ENCODE measurements at regions not wholly inside any gene's neighbourhood (a gene's known extent, or its start where the extent isn't known, plus 50 kb on each side); places are given as distances from the start of the nearest gene placed in this dataset.

- H3K9me3 ChIP-seq (ENCODE audit: control insufficient read depth in 1 of 2, low read length in 2 of 2): no peaks in the 10 kb centered on the region
- H3K4me3 ChIP-seq (ENCODE audit: low read depth in 1 of 2, low read length in 2 of 2): no peak overlapping the region
- no peaks in the 10 kb centered on the region for H3K4me1 ChIP-seq (ENCODE audit: control insufficient read depth in 1 of 2, insufficient read depth in 2 of 2, low read length in 2 of 2)
- no peak overlapping the region for H3K27ac ChIP-seq (ENCODE audit: low read depth, low read length)
- H3K36me3 ChIP-seq (ENCODE audit: control insufficient read depth in 1 of 2, insufficient read depth in 2 of 2, low read length in 2 of 2): no peaks in the 10 kb centered on the region
- H3K27me3 ChIP-seq (ENCODE audit: control insufficient read depth in 1 of 2, insufficient read depth in 2 of 2, low read length in 2 of 2): no peaks in the 10 kb centered on the region
- no peak overlapping the region for H3K9ac ChIP-seq (ENCODE audit: low read depth in 1 of 2, low read length in 2 of 2)
Observed at GRCh38 chr2:126224776-126225175, 431.2 kb upstream of the GYPC start.

- Histone ChIP-seq H3K36me3 (ENCODE audit: control insufficient read depth in 1 of 2, insufficient read depth in 2 of 2, low read length in 2 of 2) (no peaks in the 10 kb centered on the region), H3K4me3 (ENCODE audit: low read depth in 1 of 2, low read length in 2 of 2) (no peak overlapping the region), H3K9me3 (ENCODE audit: control insufficient read depth in 1 of 2, low read length in 2 of 2) (no peaks in the 10 kb centered on the region), H3K27me3 (ENCODE audit: control insufficient read depth in 1 of 2, insufficient read depth in 2 of 2, low read length in 2 of 2) (no peaks in the 10 kb centered on the region), H3K27ac (ENCODE audit: low read depth, low read length) (no peak overlapping the region), H3K9ac (ENCODE audit: low read depth in 1 of 2, low read length in 2 of 2) (no peak overlapping the region), H3K4me1 (ENCODE audit: control insufficient read depth in 1 of 2, insufficient read depth in 2 of 2, low read length in 2 of 2) (no peaks in the 10 kb centered on the region)
Observed at GRCh38 chr2:126227250-126227649, 428.7 kb upstream of the GYPC start.

- Histone ChIP-seq H3K9ac (ENCODE audit: low read depth in 1 of 2, low read length in 2 of 2) (no peak overlapping the region), H3K27me3 (ENCODE audit: control insufficient read depth in 1 of 2, insufficient read depth in 2 of 2, low read length in 2 of 2) (no peaks in the 10 kb centered on the region), H3K9me3 (ENCODE audit: control insufficient read depth in 1 of 2, low read length in 2 of 2) (no peaks in the 10 kb centered on the region), H3K36me3 (ENCODE audit: control insufficient read depth in 1 of 2, insufficient read depth in 2 of 2, low read length in 2 of 2) (no peaks in the 10 kb centered on the region), H3K27ac (ENCODE audit: low read depth, low read length) (no peak overlapping the region), H3K4me3 (ENCODE audit: low read depth in 1 of 2, low read length in 2 of 2) (no peak overlapping the region), H3K4me1 (ENCODE audit: control insufficient read depth in 1 of 2, insufficient read depth in 2 of 2, low read length in 2 of 2) (no peaks in the 10 kb centered on the region)
Observed at GRCh38 chr2:126228531-126228930, 427.4 kb upstream of the GYPC start.

- Histone ChIP-seq H3K9ac (ENCODE audit: low read depth in 1 of 2, low read length in 2 of 2) (no peak overlapping the region), H3K9me3 (ENCODE audit: control insufficient read depth in 1 of 2, low read length in 2 of 2) (no peaks in the 10 kb centered on the region), H3K27ac (ENCODE audit: low read depth, low read length) (no peak overlapping the region), H3K4me1 (ENCODE audit: control insufficient read depth in 1 of 2, insufficient read depth in 2 of 2, low read length in 2 of 2) (no peaks in the 10 kb centered on the region), H3K27me3 (ENCODE audit: control insufficient read depth in 1 of 2, insufficient read depth in 2 of 2, low read length in 2 of 2) (no peaks in the 10 kb centered on the region), H3K36me3 (ENCODE audit: control insufficient read depth in 1 of 2, insufficient read depth in 2 of 2, low read length in 2 of 2) (no peaks in the 10 kb centered on the region), H3K4me3 (ENCODE audit: low read depth in 1 of 2, low read length in 2 of 2) (no peak overlapping the region)
Observed at GRCh38 chr2:126238251-126238650, 417.7 kb upstream of the GYPC start.

- no peaks in the 10 kb centered on the region for H3K27me3 ChIP-seq (ENCODE audit: control insufficient read depth in 1 of 2, insufficient read depth in 2 of 2, low read length in 2 of 2)
- no peaks in the 10 kb centered on the region for H3K4me1 ChIP-seq (ENCODE audit: control insufficient read depth in 1 of 2, insufficient read depth in 2 of 2, low read length in 2 of 2)
- H3K4me3 ChIP-seq (ENCODE audit: low read depth in 1 of 2, low read length in 2 of 2): no peak overlapping the region
- H3K27ac ChIP-seq (ENCODE audit: low read depth, low read length): no peak overlapping the region
- H3K9ac ChIP-seq (ENCODE audit: low read depth in 1 of 2, low read length in 2 of 2): no peak overlapping the region
- H3K9me3 ChIP-seq (ENCODE audit: control insufficient read depth in 1 of 2, low read length in 2 of 2): no peaks in the 10 kb centered on the region
- H3K36me3 ChIP-seq (ENCODE audit: control insufficient read depth in 1 of 2, insufficient read depth in 2 of 2, low read length in 2 of 2): no peaks in the 10 kb centered on the region
Observed at GRCh38 chr2:126239320-126239955, 416.5 kb upstream of the GYPC start.

- Histone ChIP-seq H3K27me3 (ENCODE audit: control insufficient read depth in 1 of 2, insufficient read depth in 2 of 2, low read length in 2 of 2) (no peaks in the 10 kb centered on the region), H3K36me3 (ENCODE audit: control insufficient read depth in 1 of 2, insufficient read depth in 2 of 2, low read length in 2 of 2) (no peaks in the 10 kb centered on the region), H3K4me1 (ENCODE audit: control insufficient read depth in 1 of 2, insufficient read depth in 2 of 2, low read length in 2 of 2) (no peaks in the 10 kb centered on the region), H3K9me3 (ENCODE audit: control insufficient read depth in 1 of 2, low read length in 2 of 2) (no peaks in the 10 kb centered on the region), H3K27ac (ENCODE audit: low read depth, low read length) (no peak overlapping the region), H3K4me3 (ENCODE audit: low read depth in 1 of 2, low read length in 2 of 2) (no peak overlapping the region), H3K9ac (ENCODE audit: low read depth in 1 of 2, low read length in 2 of 2) (no peak overlapping the region)
Observed at GRCh38 chr2:126241001-126241400, 415.0 kb upstream of the GYPC start.

GRCh38 chr2:126241411-126241810 is 414.5 kb upstream of the GYPC start:
- Histone ChIP-seq H3K27me3 (ENCODE audit: control insufficient read depth in 1 of 2, insufficient read depth in 2 of 2, low read length in 2 of 2) (no peaks in the 10 kb centered on the region), H3K9me3 (ENCODE audit: control insufficient read depth in 1 of 2, low read length in 2 of 2) (no peaks in the 10 kb centered on the region), H3K27ac (ENCODE audit: low read depth, low read length) (no peak overlapping the region)

GRCh38 chr2:126244937-126245336 is 411.0 kb upstream of the GYPC start:
- Histone ChIP-seq H3K36me3 (ENCODE audit: control insufficient read depth in 1 of 2, insufficient read depth in 2 of 2, low read length in 2 of 2) (no peaks in the 10 kb centered on the region), H3K9ac (ENCODE audit: low read depth in 1 of 2, low read length in 2 of 2) (no peak overlapping the region), H3K27me3 (ENCODE audit: control insufficient read depth in 1 of 2, insufficient read depth in 2 of 2, low read length in 2 of 2) (no peaks in the 10 kb centered on the region), H3K27ac (ENCODE audit: low read depth, low read length) (no peak overlapping the region), H3K9me3 (ENCODE audit: control insufficient read depth in 1 of 2, low read length in 2 of 2) (no peaks in the 10 kb centered on the region), H3K4me1 (ENCODE audit: control insufficient read depth in 1 of 2, insufficient read depth in 2 of 2, low read length in 2 of 2) (no peaks in the 10 kb centered on the region), H3K4me3 (ENCODE audit: low read depth in 1 of 2, low read length in 2 of 2) (no peak overlapping the region)

More at GRCh38 chr2:126241411-126241810, 414.5 kb upstream of the GYPC start:
- H3K4me1 ChIP-seq (ENCODE audit: control insufficient read depth in 1 of 2, insufficient read depth in 2 of 2, low read length in 2 of 2): no peaks in the 10 kb centered on the region
- no peak overlapping the region for H3K9ac ChIP-seq (ENCODE audit: low read depth in 1 of 2, low read length in 2 of 2)
- no peak overlapping the region for H3K4me3 ChIP-seq (ENCODE audit: low read depth in 1 of 2, low read length in 2 of 2)
- no peaks in the 10 kb centered on the region for H3K36me3 ChIP-seq (ENCODE audit: control insufficient read depth in 1 of 2, insufficient read depth in 2 of 2, low read length in 2 of 2)

GRCh38 chr2:126253669-126254068 is 402.3 kb upstream of the GYPC start:
- Histone ChIP-seq H3K4me3 (ENCODE audit: low read depth in 1 of 2, low read length in 2 of 2) (no peak overlapping the region), H3K36me3 (ENCODE audit: control insufficient read depth in 1 of 2, insufficient read depth in 2 of 2, low read length in 2 of 2) (no peaks in the 10 kb centered on the region), H3K4me1 (ENCODE audit: control insufficient read depth in 1 of 2, insufficient read depth in 2 of 2, low read length in 2 of 2) (peaks cover 2 to 4% of the 10 kb centered on the region in 2 donors), H3K9me3 (ENCODE audit: control insufficient read depth in 1 of 2, low read length in 2 of 2) (no peaks in the 10 kb centered on the region), H3K27me3 (ENCODE audit: control insufficient read depth in 1 of 2, insufficient read depth in 2 of 2, low read length in 2 of 2) (no peaks in the 10 kb centered on the region), H3K9ac (ENCODE audit: low read depth in 1 of 2, low read length in 2 of 2) (no peak overlapping the region), H3K27ac (ENCODE audit: low read depth, low read length) (no peak overlapping the region)

- Histone ChIP-seq H3K27me3 (ENCODE audit: control insufficient read depth in 1 of 2, insufficient read depth in 2 of 2, low read length in 2 of 2) (no peaks in the 10 kb centered on the region), H3K4me1 (ENCODE audit: control insufficient read depth in 1 of 2, insufficient read depth in 2 of 2, low read length in 2 of 2) (no peaks in the 10 kb centered on the region), H3K36me3 (ENCODE audit: control insufficient read depth in 1 of 2, insufficient read depth in 2 of 2, low read length in 2 of 2) (no peaks in the 10 kb centered on the region), H3K9ac (ENCODE audit: low read depth in 1 of 2, low read length in 2 of 2) (no peak overlapping the region), H3K4me3 (ENCODE audit: low read depth in 1 of 2, low read length in 2 of 2) (no peak overlapping the region), H3K27ac (ENCODE audit: low read depth, low read length) (no peak overlapping the region), H3K9me3 (ENCODE audit: control insufficient read depth in 1 of 2, low read length in 2 of 2) (no peaks in the 10 kb centered on the region)
Observed at GRCh38 chr2:126264625-126265024, 391.3 kb upstream of the GYPC start.

GRCh38 chr2:126269911-126270310 is 386.0 kb upstream of the GYPC start:
- Histone ChIP-seq H3K36me3 (ENCODE audit: control insufficient read depth in 1 of 2, insufficient read depth in 2 of 2, low read length in 2 of 2) (no peaks in the 10 kb centered on the region), H3K4me3 (ENCODE audit: low read depth in 1 of 2, low read length in 2 of 2) (no peak overlapping the region), H3K4me1 (ENCODE audit: control insufficient read depth in 1 of 2, insufficient read depth in 2 of 2, low read length in 2 of 2) (no peaks in the 10 kb centered on the region), H3K27ac (ENCODE audit: low read depth, low read length) (no peak overlapping the region), H3K9me3 (ENCODE audit: control insufficient read depth in 1 of 2, low read length in 2 of 2) (no peaks in the 10 kb centered on the region), H3K9ac (ENCODE audit: low read depth in 1 of 2, low read length in 2 of 2) (no peak overlapping the region), H3K27me3 (ENCODE audit: control insufficient read depth in 1 of 2, insufficient read depth in 2 of 2, low read length in 2 of 2) (no peaks in the 10 kb centered on the region)
